CD4-positive, alpha-beta memory T cell (primary cell): ENCODE measurements at regions not wholly inside any gene's neighbourhood (a gene's known extent, or its start where the extent isn't known, plus 50 kb on each side); places are given as distances from the start of the nearest gene placed in this dataset.

Source experiments
- CTCF ChIA-PET: fragments of 350-600 bp; sonication (Branson Sonifier 250); formaldehyde crosslinking; loops from one replicate; lab custom pipeline; 2021; ENCODE audit warnings: inconsistent platforms; ENCODE audit not compliant: partially characterized antibody; lab: Charles Lee
- POLR2A ChIA-PET: fragments of 350-600 bp; sonication (Branson Sonifier 250); formaldehyde crosslinking; loops from one replicate; lab custom pipeline; 2021; ENCODE audit not compliant: partially characterized antibody; lab: Charles Lee
- DNase-seq, 5 donors: peaks; one replicate each; pipeline versions ENCODE4 v3.0.0 to v3.0.0-alpha.2; 2020 to 2022; ENCODE audit warnings: mixed read lengths in 1 of 5
- H3K27ac ChIP-seq: one replicate; pipeline ENCODE4 v1.7.0; 2013; ENCODE audit warnings: low read depth, low read length
- H3K27me3 ChIP-seq: 2 replicates; pipeline ENCODE4 v1.7.0; 2013; ENCODE audit warnings: mild to moderate bottlenecking, low read length, moderate library complexity; ENCODE audit not compliant: insufficient read depth
- H3K36me3 ChIP-seq: 2 replicates; pipeline ENCODE4 v1.7.0; 2013; ENCODE audit warnings: mild to moderate bottlenecking, low read length, moderate library complexity; ENCODE audit not compliant: insufficient read depth
- H3K4me1 ChIP-seq: 2 replicates; pipeline ENCODE4 v1.7.0; 2013; ENCODE audit warnings: mild to moderate bottlenecking, low read length, moderate library complexity; ENCODE audit not compliant: insufficient read depth
- H3K4me3 ChIP-seq, 2 donors: one replicate each; pipeline ENCODE4 v1.7.0; 2013; ENCODE audit warnings: low read length in 2 of 2, mild to moderate bottlenecking in 1 of 2
- H3K9me3 ChIP-seq, 2 donors: one replicate each; pipeline ENCODE4 v1.7.0; 2013; ENCODE audit warnings: low read length in 2 of 2, control low read depth in 1 of 2; ENCODE audit not compliant: control insufficient read depth in 1 of 2
- H3K27ac Mint-ChIP-seq, 7 donors: one replicate each; pipeline ENCODE4 v1.8.0; 2020 to 2021; ENCODE audit warnings: mixed read lengths in 7 of 7, mild to moderate bottlenecking in 6 of 7, inconsistent platforms in 3 of 7, moderate library complexity in 3 of 7
- H3K27me3 Mint-ChIP-seq, 2 donors: one replicate each; pipeline ENCODE4 v1.8.0; 2020 to 2021; ENCODE audit warnings: mixed read lengths in 2 of 2
- H3K36me3 Mint-ChIP-seq, 2 donors: one replicate each; pipeline ENCODE4 v1.8.0; 2020 to 2021; ENCODE audit warnings: mixed read lengths in 2 of 2, inconsistent platforms in 1 of 2, mild to moderate bottlenecking in 1 of 2
- H3K4me1 Mint-ChIP-seq, 4 donors: one replicate each; pipeline ENCODE4 v1.8.0; 2020 to 2021; ENCODE audit warnings: mixed read lengths in 4 of 4, mild to moderate bottlenecking in 1 of 4
- H3K4me3 Mint-ChIP-seq, 8 donors: one replicate each; pipeline ENCODE4 v1.8.0; 2020 to 2021; ENCODE audit warnings: mixed read lengths in 8 of 8, mild to moderate bottlenecking in 7 of 8, moderate library complexity in 6 of 8, inconsistent platforms in 3 of 8
- H3K9me3 Mint-ChIP-seq, 8 donors: one replicate each; pipeline ENCODE4 v1.8.0; 2020 to 2021; ENCODE audit warnings: mixed read lengths in 8 of 8, mild to moderate bottlenecking in 5 of 8, inconsistent platforms in 3 of 8, moderate library complexity in 1 of 8
- intact Hi-C: fragments of 100-400 bp; cut with micrococcal nuclease; formaldehyde crosslinking; loops from one replicate; pipeline ENCODE4 v1.15.1; 2023

- H3K4me3 ChIP-seq: no peak overlapping the region
- Mint-ChIP-seq H3K36me3 (no peaks in the 10 kb centered on the region), H3K27ac (no peak overlapping the region), H3K27me3 (no peaks in the 10 kb centered on the region), H3K4me3 (no peak overlapping the region), H3K9me3 (peaks cover 0 to 6% (median under 1%) of the 10 kb centered on the region in 8 donors), H3K4me1 (no peaks in the 10 kb centered on the region)
- H3K27me3 ChIP-seq: no peaks in the 10 kb centered on the region
- intact Hi-C loops: no loop called here
- H3K36me3 ChIP-seq: no peaks in the 10 kb centered on the region
- DNase-seq: no peak
- ChIA-PET CTCF (no interaction called here), POLR2A (no interaction called here)
- no peaks in the 10 kb centered on the region for H3K9me3 ChIP-seq
- no peak overlapping the region for H3K27ac ChIP-seq
- no peaks in the 10 kb centered on the region for H3K4me1 ChIP-seq
Measured at GRCh38 chr6:12507636-12508035, 208.9 kb upstream of the PHACTR1 start.

- no peaks in the 10 kb centered on the region for H3K27me3 ChIP-seq
- H3K36me3 Mint-ChIP-seq: no peaks in the 10 kb centered on the region
- H3K27ac ChIP-seq: no peak overlapping the region
- DNase-seq: no peak
- no peak overlapping the region for H3K4me3 Mint-ChIP-seq
- POLR2A ChIA-PET: no interaction called here
- H3K9me3 Mint-ChIP-seq: peaks cover 0 to 6% (median 1%) of the 10 kb centered on the region in 8 donors
- intact Hi-C loops: no loop called here
- H3K4me3 ChIP-seq: no peak overlapping the region
- no peak overlapping the region for H3K27ac Mint-ChIP-seq
- H3K4me1 Mint-ChIP-seq: no peaks in the 10 kb centered on the region
- no peaks in the 10 kb centered on the region for H3K9me3 ChIP-seq
- no peaks in the 10 kb centered on the region for H3K36me3 ChIP-seq
- H3K27me3 Mint-ChIP-seq: peaks cover 0 to 2% of the 10 kb centered on the region in 2 donors
- CTCF ChIA-PET: no interaction called here
- H3K4me1 ChIP-seq: no peaks in the 10 kb centered on the region
Measured at GRCh38 chr6:12508553-12508952, 208.0 kb upstream of the PHACTR1 start.

DNA sequence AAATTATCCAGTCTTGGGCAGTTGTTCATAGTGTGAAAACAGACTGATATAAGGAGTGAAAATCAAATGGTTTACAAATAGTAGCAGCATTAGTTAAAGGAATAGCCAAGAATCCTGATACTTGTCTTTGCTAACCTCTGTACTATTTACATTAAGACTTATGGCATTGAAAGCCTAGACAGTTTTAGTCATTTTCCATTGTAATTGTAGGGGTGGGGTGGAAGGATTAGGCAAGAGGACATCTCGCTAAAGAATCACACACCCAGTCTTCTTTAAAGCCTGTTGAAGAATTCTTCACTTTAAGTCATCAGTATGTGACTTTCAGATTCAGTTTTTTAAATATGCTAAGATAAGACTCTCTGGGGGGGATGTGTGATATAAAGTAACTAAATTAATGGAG, 207.5 kb upstream of the PHACTR1 start:
- intact Hi-C loops: no loop called here
- Histone ChIP-seq H3K27me3 (no peaks in the 10 kb centered on the region), H3K27ac (no peak overlapping the region), H3K4me3 (no peak overlapping the region), H3K36me3 (no peaks in the 10 kb centered on the region), H3K4me1 (no peaks in the 10 kb centered on the region), H3K9me3 (no peaks in the 10 kb centered on the region)
- CTCF ChIA-PET: no interaction called here
- H3K4me3 Mint-ChIP-seq: no peak overlapping the region
- H3K4me1 Mint-ChIP-seq: no peaks in the 10 kb centered on the region
- peaks cover 0 to 2% of the 10 kb centered on the region in 2 donors for H3K27me3 Mint-ChIP-seq
- no peaks in the 10 kb centered on the region for H3K36me3 Mint-ChIP-seq
- no peak for DNase-seq
- peaks cover 0 to 6% (median 1%) of the 10 kb centered on the region in 8 donors for H3K9me3 Mint-ChIP-seq
- no peak overlapping the region for H3K27ac Mint-ChIP-seq
- POLR2A ChIA-PET: no interaction called here

- POLR2A ChIA-PET: no interaction called here
- CTCF ChIA-PET: no interaction called here
- DNase-seq: no peak
- Histone ChIP-seq H3K9me3 (no peaks in the 10 kb centered on the region), H3K27me3 (no peaks in the 10 kb centered on the region), H3K4me3 (no peak overlapping the region), H3K36me3 (no peaks in the 10 kb centered on the region), H3K4me1 (no peaks in the 10 kb centered on the region), H3K27ac (no peak overlapping the region)
- Mint-ChIP-seq H3K4me3 (no peak overlapping the region), H3K4me1 (peaks cover 0 to 2% (median 0%) of the 10 kb centered on the region in 4 donors), H3K36me3 (no peaks in the 10 kb centered on the region), H3K27me3 (peaks cover 0 to 6% of the 10 kb centered on the region in 2 donors), H3K27ac (no peak overlapping the region), H3K9me3 (peaks cover 0 to 3% (median 0%) of the 10 kb centered on the region in 8 donors)
- intact Hi-C loops: no loop called here
Measured at GRCh38 chr6:12516070-12516469, 200.5 kb upstream of the PHACTR1 start.

DNA sequence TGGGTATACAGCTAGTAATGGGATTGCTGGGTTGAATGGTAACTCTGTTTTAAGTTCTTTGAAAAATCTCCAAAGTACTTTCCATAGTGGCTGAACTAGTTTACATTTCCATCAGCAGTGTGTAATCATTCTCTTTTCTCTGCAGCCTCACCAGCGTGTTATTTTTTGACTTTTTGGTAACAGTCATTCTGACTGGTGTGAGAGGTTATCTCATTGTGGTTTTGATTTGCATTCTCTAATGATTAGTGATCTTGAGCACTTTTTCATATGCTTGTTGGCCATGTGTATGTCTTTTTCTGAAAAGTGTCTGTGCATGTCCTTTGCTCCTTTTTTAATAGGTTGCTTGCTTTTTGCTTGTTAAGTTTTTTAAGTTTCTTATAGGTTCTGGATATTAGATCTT, 194.2 kb upstream of the PHACTR1 start:
- no peaks in the 10 kb centered on the region for H3K9me3 ChIP-seq
- H3K36me3 Mint-ChIP-seq: no peaks in the 10 kb centered on the region
- intact Hi-C loops: no loop called here
- no peaks in the 10 kb centered on the region for H3K4me1 ChIP-seq
- H3K27me3 Mint-ChIP-seq: peaks cover 5 to 7% of the 10 kb centered on the region in 2 donors
- peaks cover 0 to 4% (median 2%) of the 10 kb centered on the region in 8 donors for H3K9me3 Mint-ChIP-seq
- ChIA-PET CTCF (no interaction called here), POLR2A (no interaction called here)
- no peaks in the 10 kb centered on the region for H3K36me3 ChIP-seq
- no peak overlapping the region for H3K27ac ChIP-seq
- H3K4me3 ChIP-seq: no peak overlapping the region
- no peaks in the 10 kb centered on the region for H3K4me1 Mint-ChIP-seq
- H3K27ac Mint-ChIP-seq: no peak overlapping the region
- H3K27me3 ChIP-seq: no peaks in the 10 kb centered on the region
- no peak overlapping the region for H3K4me3 Mint-ChIP-seq
- no peak for DNase-seq

DNA sequence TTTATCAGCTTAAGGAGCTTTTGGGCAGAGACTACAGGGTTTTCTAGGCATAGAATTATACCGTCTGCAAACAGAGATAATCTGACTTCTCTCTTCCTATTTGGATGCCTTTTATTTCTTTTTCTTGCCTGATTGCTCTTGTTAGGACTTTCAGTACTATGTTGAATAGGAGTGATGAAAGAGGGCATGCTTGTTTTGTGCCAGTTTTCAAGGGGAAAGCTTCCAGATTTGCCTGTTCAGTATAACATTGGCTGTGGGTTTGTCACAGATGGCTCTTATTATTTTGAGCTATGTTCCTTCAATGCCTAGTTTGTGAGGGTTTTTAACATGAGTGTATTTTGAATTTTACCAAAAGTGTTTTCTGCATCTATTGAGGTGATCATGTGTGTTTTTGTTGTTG, 192.8 kb upstream of the PHACTR1 start:
- no peak for DNase-seq
- no peaks in the 10 kb centered on the region for H3K36me3 Mint-ChIP-seq
- Histone ChIP-seq H3K4me1 (no peaks in the 10 kb centered on the region), H3K9me3 (no peaks in the 10 kb centered on the region), H3K36me3 (no peaks in the 10 kb centered on the region), H3K4me3 (no peak overlapping the region), H3K27me3 (no peaks in the 10 kb centered on the region), H3K27ac (no peak overlapping the region)
- ChIA-PET CTCF (no interaction called here), POLR2A (no interaction called here)
- peaks cover 2 to 7% of the 10 kb centered on the region in 2 donors for H3K27me3 Mint-ChIP-seq
- H3K27ac Mint-ChIP-seq: no peak overlapping the region
- no peak overlapping the region for H3K4me3 Mint-ChIP-seq
- H3K4me1 Mint-ChIP-seq: no peaks in the 10 kb centered on the region
- H3K9me3 Mint-ChIP-seq: peaks cover 0 to 4% (median 2%) of the 10 kb centered on the region in 8 donors
- intact Hi-C loops: no loop called here

DNA sequence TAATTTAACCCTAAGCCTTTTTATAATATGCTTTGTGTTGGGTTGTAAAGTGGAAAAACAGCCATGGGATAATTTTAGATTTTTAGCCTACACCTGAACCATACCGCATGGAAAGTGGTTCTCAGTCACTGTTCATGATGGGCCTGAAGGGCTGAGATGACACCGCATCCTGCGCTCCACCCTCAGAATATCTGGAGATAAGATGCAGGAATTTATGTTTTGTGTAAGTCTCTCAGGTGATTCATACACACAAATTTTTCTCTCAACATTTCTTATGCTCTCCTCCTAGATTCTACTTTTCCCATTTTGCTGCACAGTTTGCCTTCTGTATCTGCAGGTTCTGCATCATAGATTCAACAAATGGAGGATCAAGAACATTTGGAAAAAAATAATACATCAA, 191.3 kb upstream of the PHACTR1 start:
- DNase-seq: no peak
- Mint-ChIP-seq H3K27me3 (peaks cover 2 to 7% of the 10 kb centered on the region in 2 donors), H3K9me3 (peaks cover 0 to 4% (median 2%) of the 10 kb centered on the region in 8 donors), H3K4me1 (no peaks in the 10 kb centered on the region), H3K4me3 (no peak overlapping the region), H3K36me3 (no peaks in the 10 kb centered on the region), H3K27ac (no peak overlapping the region)
- intact Hi-C loops: no loop called here
- H3K27ac ChIP-seq: no peak overlapping the region
- H3K36me3 ChIP-seq: no peaks in the 10 kb centered on the region
- H3K9me3 ChIP-seq: no peaks in the 10 kb centered on the region
- no peak overlapping the region for H3K4me3 ChIP-seq
- ChIA-PET POLR2A (no interaction called here), CTCF (no interaction called here)
- no peaks in the 10 kb centered on the region for H3K27me3 ChIP-seq
- no peaks in the 10 kb centered on the region for H3K4me1 ChIP-seq

DNA sequence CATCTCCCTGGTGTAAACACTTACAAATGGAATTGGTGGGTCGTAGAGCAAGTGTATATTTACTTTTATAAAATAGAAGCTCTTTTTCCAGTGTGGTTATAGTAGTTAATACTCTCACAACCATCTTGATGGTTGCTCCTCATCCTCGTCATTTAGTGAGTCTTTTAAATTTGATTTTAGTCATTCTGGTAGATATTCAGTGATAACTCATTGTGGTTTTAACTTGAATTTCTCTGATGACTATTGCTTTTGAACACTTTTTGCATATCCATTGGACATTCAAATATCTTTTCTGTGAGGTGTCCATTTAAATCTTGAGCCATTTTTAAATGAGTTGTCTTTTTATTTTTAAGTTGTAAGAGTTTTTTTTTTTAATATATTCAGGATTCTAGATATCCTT, 189.2 kb upstream of the PHACTR1 start:
- Mint-ChIP-seq H3K4me3 (no peak overlapping the region), H3K4me1 (no peaks in the 10 kb centered on the region), H3K27ac (no peak overlapping the region), H3K9me3 (peaks cover 0 to 4% (median 2%) of the 10 kb centered on the region in 8 donors), H3K27me3 (peaks cover 3 to 7% of the 10 kb centered on the region in 2 donors), H3K36me3 (no peaks in the 10 kb centered on the region)
- ChIA-PET POLR2A (no interaction called here), CTCF (no interaction called here)
- intact Hi-C loops: no loop called here
- H3K4me3 ChIP-seq: no peak overlapping the region
- no peaks in the 10 kb centered on the region for H3K4me1 ChIP-seq
- H3K27ac ChIP-seq: no peak overlapping the region
- H3K36me3 ChIP-seq: no peaks in the 10 kb centered on the region
- H3K27me3 ChIP-seq: no peaks in the 10 kb centered on the region
- no peak for DNase-seq
- H3K9me3 ChIP-seq: no peaks in the 10 kb centered on the region
